Esophagus muscularis mucosa (tissue), 4 donors: ENCODE measurements at regions not wholly inside any gene's neighbourhood (a gene's known extent, or its start where the extent isn't known, plus 50 kb on each side); places are given as distances from the start of the nearest gene placed in this dataset.
A peak's percentile ranks its signal among the peaks of the same experiment; 100 is the strongest.

Experiments used
- DNase-seq: peaks from one replicate; pipeline ENCODE4 v3.0.0-alpha.2; 2017; ENCODE audit errors: extremely low spot score
- H3K27ac ChIP-seq, 4 donors: fragments of 200-600 bp; sonication (generic); replicated peaks in 1 of 4; 1 replicate in 3 of 4; 2 replicates in 1 of 4; pipeline ENCODE4 v1.5.1; 2016 to 2019; ENCODE audit warnings: mild to moderate bottlenecking in 1 of 4
- H3K27me3 ChIP-seq, 4 donors: fragments of 200-600 bp; sonication (generic); one replicate each; pipeline versions ENCODE4 v1.5.1 to v1.6.0; 2016 to 2019
- H3K36me3 ChIP-seq, 4 donors: fragments of 200-600 bp; sonication (generic); one replicate each; pipeline ENCODE4 v1.5.1; 2016 to 2019
- H3K4me1 ChIP-seq, 4 donors: fragments of 200-600 bp; sonication (generic); one replicate each; pipeline ENCODE4 v1.5.1; 2016 to 2019
- H3K4me3 ChIP-seq, 4 donors: fragments of 200-600 bp; sonication (generic); 1 replicate in 2 of 4; 2 replicates in 2 of 4; pipeline ENCODE4 v1.5.1; 2016 to 2019; ENCODE audit warnings: mild to moderate bottlenecking in 4 of 4, moderate library complexity in 1 of 4
- H3K9me3 ChIP-seq, 4 donors: fragments of 200-600 bp; sonication (generic); 1 replicate in 3 of 4; 2 replicates in 1 of 4; pipeline ENCODE4 v1.5.1; 2016 to 2019
- CTCF ChIP-seq, 3 experiments: fragments of 200-600 bp in 2 of 3; fragments of 450-650 bp in 1 of 3; sonication (generic) in 2 of 3; IDR thresholded peaks; one replicate each; pipeline ENCODE4 v1.5.1; 2017 to 2019; ENCODE audit warnings: antibody characterized with exemption in 3 of 3, mild to moderate bottlenecking in 2 of 3, moderate library complexity in 1 of 3
- EP300 ChIP-seq: sonication (generic); formaldehyde crosslinking; IDR thresholded peaks from one replicate; pipeline ENCODE4 v1.6.1; 2017; ENCODE audit warnings: antibody characterized with exemption
- POLR2A ChIP-seq: fragments of 450-650 bp; IDR thresholded peaks from one replicate; pipeline ENCODE4 v1.6.1; 2017; ENCODE audit warnings: antibody characterized with exemption, moderate library complexity, mild to moderate bottlenecking, low read depth
- POLR2AphosphoS5 ChIP-seq, 2 donors: sonication (generic); formaldehyde crosslinking; IDR thresholded peaks; one replicate each; pipeline ENCODE4 v1.6.1; 2017; ENCODE audit warnings: antibody characterized with exemption in 2 of 2
- WGBS: methylation state at CpG from one replicate; pipeline ENCODE4 v1.1.5; 2018; 5-methylcytosine and 5-hydroxymethylcytosine counted together
- intact Hi-C: fragments of 100-400 bp; cut with DNase I; formaldehyde crosslinking; loops from one replicate; pipeline ENCODE4 v1.15.1; 2023

GRCh38 chr14:76264384-76264783, 111.6 kb upstream of the ESRRB start:
- no peak overlapping the region for H3K4me3 ChIP-seq
- no peak for TF ChIP-seq POLR2AphosphoS5 (IDR thresholded peaks at IDR 0.05)
- no peak for TF ChIP-seq EP300
- no peak for TF ChIP-seq POLR2A
- no peak for TF ChIP-seq CTCF (IDR thresholded peaks at IDR 0.05)
- peaks cover 4 to 17% (median 7%) of the 10 kb centered on the region in 4 donors for H3K4me1 ChIP-seq
- intact Hi-C loops, result no loop called here
- H3K9me3 ChIP-seq, result no peaks in the 10 kb centered on the region
- 87% methylated on average over 6 of the region's 6 CpGs for WGBS
- H3K36me3 ChIP-seq, result no peaks in the 10 kb centered on the region
- no peaks in the 10 kb centered on the region for H3K27me3 ChIP-seq
- H3K27ac ChIP-seq, result no peak overlapping the region
- DNase-seq, result peak; percentile 77

GRCh38 chr14:76267322-76268046, 108.5 kb upstream of the ESRRB start:
- no peaks in the 10 kb centered on the region for H3K9me3 ChIP-seq
- TF ChIP-seq EP300 (no peak), POLR2A (no peak), POLR2AphosphoS5 (IDR thresholded peaks at IDR 0.05) (peak in 1 of 2 donors; percentile 27), CTCF (IDR thresholded peaks at IDR 0.05) (peak in 2 of 3 experiments; percentile 11 to 43)
- H3K4me3 ChIP-seq, result peak overlapping the region; percentile 42 to 63 (median 54)
- intact Hi-C loops, result no loop called here
- WGBS, result 19% methylated on average over 27 of the region's 27 CpGs
- H3K27ac ChIP-seq, result peak overlapping the region in 2 of 4 donors; percentile 25 to 47
- DNase-seq, result no peak
- H3K27me3 ChIP-seq, result peaks cover 0 to 8% (median 0%) of the 10 kb centered on the region in 4 donors
- H3K36me3 ChIP-seq, result no peaks in the 10 kb centered on the region
- peaks cover 4 to 17% (median 7%) of the 10 kb centered on the region in 4 donors for H3K4me1 ChIP-seq

- WGBS, result 3% methylated on average over 8 of the region's 8 CpGs
- Histone ChIP-seq H3K4me1 (peaks cover 4 to 17% (median 7%) of the 10 kb centered on the region in 4 donors), H3K27me3 (peaks cover 0 to 8% (median 0%) of the 10 kb centered on the region in 4 donors), H3K36me3 (no peaks in the 10 kb centered on the region), H3K9me3 (no peaks in the 10 kb centered on the region), H3K27ac (peak overlapping the region in 2 of 4 donors; percentile 25 to 47), H3K4me3 (peak overlapping the region; percentile 42 to 63 (median 54))
- no peak for DNase-seq
- TF ChIP-seq CTCF (IDR thresholded peaks at IDR 0.05) (no peak), POLR2AphosphoS5 (IDR thresholded peaks at IDR 0.05) (no peak)
- intact Hi-C loops, result no loop called here
Observed at GRCh38 chr14:76268047-76268431, 107.9 kb upstream of the ESRRB start.

GRCh38 chr14:76268700-76269099, 107.2 kb upstream of the ESRRB start:
- TF ChIP-seq CTCF (IDR thresholded peaks at IDR 0.05) (no peak), EP300 (no peak), POLR2AphosphoS5 (IDR thresholded peaks at IDR 0.05) (no peak), POLR2A (no peak)
- no peak overlapping the region for H3K4me3 ChIP-seq
- H3K36me3 ChIP-seq, result no peaks in the 10 kb centered on the region
- intact Hi-C loops, result no loop called here
- DNase-seq, result no peak
- no peak overlapping the region for H3K27ac ChIP-seq
- peaks cover 0 to 8% (median 0%) of the 10 kb centered on the region in 4 donors for H3K27me3 ChIP-seq
- peaks cover 4 to 17% (median 7%) of the 10 kb centered on the region in 4 donors for H3K4me1 ChIP-seq
- H3K9me3 ChIP-seq, result no peaks in the 10 kb centered on the region
- WGBS, result 77% methylated on average over 9 of the region's 9 CpGs
